HG03575 (cell line): ENCODE measurements at regions not wholly inside any gene's neighbourhood (a gene's known extent, or its start where the extent isn't known, plus 50 kb on each side); places are given as distances from the start of the nearest gene placed in this dataset.

ENCODE experiments used
- ATAC-seq: cut with Tn5 transposase; IDR thresholded peaks from one replicate; pipeline ENCODE4 v1.9.1; 2021; ENCODE audit not compliant: unreplicated experiment, insufficient number of reproducible peaks, low FRiP score; ENCODE audit errors: extremely low read depth

DNA sequence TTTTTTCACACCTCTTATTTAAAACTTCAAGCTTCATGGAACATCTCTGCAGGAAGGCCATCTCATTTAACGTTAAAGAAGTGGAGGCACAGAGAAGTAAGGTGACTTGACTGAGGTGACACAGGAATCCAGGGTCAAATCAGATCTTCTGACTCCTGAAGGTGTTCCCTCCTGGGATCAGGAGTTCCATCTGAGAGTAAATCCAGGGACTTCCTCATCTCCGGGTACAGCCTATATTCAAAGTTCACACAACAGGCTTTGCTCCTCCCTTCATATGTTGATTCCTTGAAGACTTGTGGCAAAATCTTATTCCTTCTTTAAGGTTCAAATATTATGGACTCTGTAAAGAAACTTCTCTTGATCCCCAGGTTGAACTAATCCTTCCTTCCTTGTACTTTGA, 313.1 kb upstream of the CLINT1 start:
- ATAC-seq = no peak

DNA sequence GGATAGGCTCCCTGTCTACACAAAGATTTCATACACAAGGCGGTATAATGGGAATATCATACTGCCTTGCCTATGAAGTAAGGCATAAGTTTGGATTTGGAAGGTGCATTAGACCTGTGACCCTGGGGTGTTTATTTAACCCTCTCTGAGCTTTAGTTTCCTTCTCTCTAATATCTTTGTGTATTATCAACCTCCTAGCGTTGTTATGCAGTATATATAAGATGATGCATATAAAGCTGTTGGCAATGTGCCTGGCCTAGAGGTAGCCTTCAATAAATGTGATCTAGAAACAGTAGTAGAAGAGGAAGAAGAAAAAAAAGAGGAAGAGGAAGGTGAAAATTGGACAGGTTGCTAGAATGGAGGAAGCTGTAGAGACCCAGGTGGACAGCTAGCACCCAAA, 311.6 kb upstream of the CLINT1 start:
- no peak for ATAC-seq

DNA sequence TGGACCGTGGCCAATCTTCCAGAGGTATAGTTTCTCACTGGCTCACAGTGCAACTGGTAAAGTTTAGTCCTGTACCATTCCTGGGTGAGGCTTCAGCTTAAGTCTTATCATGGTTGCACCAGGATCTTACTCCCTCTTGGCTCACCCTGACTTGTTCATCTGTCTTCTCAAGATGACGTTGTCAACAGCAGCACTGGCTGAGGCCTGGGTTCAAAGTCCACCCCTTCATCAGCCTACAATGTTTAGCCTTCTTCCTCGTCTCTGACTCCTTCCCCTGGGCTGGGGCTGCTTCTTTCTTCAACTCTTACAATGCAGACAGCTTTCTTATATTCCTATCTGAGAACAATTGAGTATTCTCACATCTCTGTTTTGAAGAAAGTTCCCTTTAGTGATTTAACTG, 311.1 kb upstream of the CLINT1 start:
- no peak for ATAC-seq

DNA sequence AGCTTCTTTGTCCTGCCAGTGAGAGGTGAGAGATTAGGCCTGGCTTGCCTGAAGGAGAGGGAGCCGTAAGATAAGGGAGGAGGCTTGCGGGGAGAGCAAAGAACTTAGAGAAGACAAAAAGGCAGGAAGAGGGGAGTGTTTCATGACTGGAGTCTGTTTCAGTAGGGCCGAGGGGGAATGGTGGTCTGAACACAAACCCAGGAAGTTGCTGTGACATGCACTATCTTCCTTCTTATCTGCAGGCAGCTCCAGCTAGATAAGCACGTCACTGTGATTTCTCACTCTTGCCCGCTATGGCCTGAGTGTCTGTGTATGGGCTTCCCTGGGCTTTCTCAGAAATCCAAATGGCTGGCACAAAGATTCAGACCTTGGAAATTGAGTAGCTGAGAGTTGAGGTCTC, 307.5 kb upstream of the CLINT1 start:
- no peak for ATAC-seq

DNA sequence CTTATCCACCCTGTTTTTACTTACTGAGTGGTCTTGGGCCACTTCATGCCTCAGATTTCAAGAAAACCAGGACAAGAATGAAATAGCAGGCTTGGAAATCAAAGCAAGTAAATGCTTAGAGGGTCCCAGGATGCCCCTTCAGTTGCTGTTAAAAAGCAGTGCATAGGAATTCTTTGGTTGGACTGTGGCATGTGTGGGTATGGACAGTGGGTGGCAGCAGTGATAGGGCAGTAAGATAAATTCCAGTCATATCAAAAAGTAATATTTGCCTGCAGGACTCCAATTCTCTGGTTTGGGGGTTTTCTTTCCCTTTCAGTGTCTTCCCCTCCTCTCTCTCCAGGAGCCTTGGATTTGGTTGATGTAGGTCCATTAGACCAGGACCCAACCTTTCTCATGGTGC, 306.7 kb upstream of the CLINT1 start:
- ATAC-seq = no peak

DNA sequence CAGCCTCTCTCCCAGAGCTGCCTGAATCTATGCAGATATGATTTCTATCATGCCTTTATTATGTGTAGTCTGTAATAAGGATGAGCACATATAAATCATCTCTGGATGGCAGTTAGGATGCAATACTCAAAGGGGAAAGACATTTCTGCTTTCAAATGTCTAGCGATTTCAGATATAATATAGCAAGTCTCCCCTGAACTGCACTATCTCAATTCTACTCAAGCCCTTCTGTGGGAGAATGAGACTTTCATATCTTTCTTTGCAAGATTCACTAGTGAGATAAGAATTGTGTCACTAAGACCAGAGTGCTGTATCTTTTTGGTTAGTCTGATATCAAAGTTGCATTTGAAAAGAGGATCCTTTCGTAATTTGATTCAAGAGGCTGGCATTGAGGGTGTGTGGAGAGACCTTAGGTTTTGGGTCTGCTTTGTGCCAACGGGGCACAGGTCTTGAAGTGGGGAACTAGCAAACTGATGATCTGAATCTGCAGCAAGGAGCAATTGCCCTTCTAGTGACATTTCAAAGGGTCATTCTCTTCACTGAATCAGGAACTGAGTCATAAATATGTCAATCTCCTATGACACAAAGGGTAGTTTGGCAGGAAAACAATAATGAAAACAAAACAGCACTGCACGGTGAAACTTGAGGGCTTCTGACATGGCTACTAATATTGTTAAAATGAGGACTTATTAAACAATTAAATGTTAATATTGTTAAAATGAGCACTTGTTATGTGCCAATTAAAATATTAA, 305.5 kb upstream of the CLINT1 start:
- no peak for ATAC-seq

DNA sequence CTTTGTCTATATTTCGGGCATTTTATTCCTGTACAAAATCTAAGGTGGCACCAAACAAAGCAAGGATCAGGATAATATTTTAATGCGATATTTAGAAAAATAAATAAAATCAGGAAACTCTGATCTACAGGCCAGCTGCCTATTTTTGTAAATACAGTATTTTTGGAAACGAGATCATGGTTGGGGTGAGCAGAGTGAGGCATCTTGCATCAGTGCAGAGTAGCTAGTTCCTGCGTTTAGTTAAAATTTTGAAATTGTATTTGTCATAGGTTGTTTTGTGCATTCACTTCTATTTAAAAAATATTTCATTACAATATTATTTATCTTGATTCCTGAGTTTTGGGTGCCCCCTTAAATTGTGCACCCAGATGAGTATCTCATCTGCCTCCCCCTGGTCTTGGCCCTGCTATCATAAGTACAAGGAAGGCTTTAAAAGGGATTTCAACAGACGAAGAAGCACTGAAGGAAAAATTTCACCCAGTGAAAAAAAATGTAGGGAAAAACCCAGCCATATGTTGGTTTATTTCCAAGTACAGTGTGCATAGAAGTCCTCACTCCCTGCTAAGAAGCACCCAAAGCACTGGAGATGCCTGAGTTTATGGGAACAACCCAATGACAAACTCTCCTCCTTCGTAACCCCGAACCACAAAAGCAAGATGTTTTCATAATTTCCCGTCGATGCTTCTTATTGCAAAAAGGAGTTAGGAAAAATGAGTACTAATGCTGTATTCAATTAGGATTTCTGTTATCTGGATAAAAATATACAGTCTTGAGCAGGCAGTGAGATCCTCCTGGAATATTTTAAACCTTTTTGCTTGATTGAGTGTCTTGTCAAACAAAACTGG, 304.7 kb upstream of the CLINT1 start:
- ATAC-seq = no peak

DNA sequence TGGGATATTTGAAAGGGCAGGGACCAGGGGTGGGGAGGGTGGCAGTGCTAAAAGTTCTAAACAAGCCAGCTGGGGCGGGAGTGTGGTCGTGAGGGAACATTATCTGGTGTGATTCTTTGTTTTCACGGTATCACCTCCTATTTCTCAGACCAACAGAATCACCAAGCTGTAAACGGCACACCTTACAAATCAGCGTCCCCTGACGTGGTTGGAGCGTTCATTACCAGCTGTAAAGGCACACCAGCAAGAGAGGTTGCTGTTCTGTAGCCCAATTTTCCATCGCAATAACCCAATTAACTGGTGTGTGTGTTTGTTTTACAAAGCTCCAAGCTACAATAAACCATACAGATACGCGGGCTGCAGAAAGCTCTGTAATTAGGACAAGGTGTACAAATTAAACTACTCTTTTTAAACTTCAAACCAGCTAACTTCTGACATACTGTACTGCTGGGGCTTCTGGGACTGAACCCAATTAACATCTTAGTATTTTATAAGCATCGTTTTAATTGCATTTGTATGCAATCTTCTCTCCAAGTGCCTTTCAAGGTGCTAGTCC, 303.6 kb upstream of the CLINT1 start:
- ATAC-seq = no peak

DNA sequence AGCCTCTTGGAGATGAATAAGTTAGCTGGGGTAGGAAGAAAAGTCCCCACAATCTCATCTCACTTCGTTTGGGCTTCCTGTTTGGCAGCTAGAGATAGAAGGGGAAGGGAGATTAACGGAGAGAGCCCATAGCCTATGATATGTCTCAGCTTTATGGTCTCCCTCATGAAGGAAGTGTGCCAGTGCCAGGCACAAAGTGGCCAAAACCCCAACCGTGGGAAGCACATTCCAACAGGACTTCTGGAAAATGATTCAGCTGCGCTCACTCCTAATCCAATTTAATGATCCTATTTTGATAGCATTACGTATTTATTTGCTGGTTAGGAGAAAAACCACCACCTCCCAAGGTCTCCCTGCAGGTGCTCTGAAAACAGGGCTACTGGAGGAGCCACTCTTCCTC, 303.1 kb upstream of the CLINT1 start:
- no peak for ATAC-seq

DNA sequence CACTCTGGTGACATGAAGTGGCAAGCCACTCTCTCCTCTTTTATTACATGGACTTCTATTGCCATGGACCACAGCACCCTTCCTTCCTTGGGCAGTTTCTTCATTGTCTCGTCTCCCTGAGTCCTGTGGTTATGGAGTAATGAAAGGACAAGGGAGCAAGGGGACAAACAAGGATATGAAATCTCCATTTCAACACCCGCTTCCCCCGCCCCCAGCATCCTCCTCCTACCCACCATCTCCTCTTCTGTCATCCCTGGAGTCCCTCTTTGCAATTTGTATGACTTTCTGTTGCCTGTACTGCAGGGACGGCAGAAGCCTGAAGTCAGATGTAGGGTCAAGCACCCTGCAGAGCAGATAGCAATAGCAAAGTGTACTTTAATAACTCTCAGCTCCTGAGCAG, 300.7 kb upstream of the CLINT1 start:
- ATAC-seq = no peak

DNA sequence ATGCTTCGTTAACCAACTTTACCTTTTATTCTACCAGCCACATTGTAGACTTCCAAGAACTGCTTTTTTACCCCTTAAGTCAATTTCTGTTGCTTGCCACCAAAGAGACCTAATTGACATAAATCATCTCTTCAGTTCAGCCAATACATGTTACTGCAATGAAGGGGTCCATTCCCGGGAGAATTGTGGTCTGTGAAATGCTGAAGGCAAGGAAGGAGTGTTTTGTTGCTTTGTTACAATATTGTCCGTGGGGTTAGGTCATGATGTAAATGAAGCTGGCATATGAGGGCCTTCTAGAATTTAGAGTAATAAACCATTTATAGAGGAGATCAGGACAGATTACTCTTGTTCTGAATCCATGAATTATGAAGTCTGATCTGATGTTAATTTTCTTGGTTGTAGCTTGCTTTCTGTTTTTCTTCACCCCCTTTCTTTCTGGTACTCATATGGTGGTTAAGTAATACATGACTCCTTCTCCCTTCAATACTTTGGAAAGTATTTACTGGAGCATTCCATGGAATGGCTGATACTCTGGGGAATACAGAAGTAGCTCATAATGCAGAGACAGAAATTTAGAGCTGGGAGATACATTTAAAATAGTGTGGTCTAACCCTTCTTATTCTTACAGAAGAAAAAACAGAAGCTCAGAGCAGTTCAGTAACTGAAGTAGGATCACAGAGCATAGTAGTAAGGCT, 297.0 kb upstream of the CLINT1 start:
- ATAC-seq = no peak

DNA sequence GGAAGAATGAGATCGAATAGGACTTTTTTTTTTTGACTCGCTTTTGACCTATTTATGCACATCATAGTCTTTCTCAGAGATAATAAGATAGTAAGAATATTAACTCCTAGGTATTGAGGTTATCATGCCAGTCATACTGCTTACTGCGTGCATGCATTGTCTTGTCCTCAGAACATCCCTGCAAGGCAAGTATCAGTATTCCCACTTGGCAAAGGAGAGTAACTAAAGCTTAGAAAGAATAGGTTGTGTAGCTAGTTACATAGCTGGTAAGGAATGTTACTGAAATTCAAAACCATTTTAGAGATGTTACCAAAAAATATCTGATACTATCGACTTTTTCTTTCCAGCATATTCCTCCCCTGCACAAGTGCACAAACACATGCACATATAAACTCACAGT, 296.1 kb upstream of the CLINT1 start:
- no peak for ATAC-seq

DNA sequence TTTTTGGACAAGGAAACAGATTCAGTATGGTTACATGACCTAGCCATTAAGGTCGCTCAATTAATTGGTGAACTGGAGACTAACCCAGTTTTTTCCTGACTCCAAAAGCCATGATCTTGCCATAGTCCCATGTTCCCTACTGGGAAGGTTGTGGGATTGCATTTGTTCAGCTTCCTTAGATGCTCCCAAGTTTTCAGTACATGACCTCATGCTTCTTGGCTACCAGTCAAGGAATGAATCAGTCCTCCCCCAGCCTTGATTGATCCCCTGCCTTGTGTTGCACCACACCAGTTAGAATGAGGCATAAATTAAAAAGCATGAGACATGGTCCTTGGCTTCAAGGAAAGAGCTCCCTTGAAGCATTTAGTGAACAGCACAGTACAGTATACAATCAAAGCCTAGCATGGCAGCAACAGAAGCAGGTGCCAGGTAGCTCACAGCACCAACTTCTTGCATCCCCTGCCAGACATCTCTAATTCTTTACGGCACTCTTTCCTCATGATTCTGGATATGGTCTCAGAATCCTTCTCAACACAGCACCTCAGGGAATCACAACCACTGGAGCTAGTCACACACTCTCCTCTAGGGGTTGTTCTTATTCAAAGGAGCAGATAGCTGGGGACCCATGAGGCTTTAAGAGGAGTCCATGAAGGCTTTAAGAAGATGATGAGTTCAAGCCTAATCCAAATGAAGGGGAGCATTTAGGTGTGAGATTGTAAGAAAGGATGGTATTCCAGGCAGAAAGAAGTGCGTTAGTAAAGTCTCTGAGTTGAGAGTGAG, 295.5 kb upstream of the CLINT1 start:
- ATAC-seq = no peak

DNA sequence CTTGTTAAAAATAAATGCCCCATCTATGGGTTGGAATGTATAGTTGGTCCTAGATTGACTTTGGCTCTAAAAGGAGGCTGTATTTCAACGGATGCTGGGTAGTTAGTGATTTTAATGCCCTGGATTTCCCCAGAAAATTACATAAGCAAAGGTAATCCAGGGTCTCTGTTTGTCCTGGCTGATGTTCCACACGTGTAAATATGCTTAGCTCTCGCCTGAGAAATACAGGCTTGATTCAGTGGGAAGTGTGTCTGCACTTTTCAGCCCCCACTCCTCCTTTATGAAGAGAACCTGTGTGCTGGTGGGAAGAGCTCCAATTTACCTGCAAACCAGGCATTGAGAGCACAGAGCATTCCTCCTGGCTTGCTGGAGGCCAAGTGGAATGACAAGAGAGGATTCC, 294.6 kb upstream of the CLINT1 start:
- ATAC-seq = no peak

DNA sequence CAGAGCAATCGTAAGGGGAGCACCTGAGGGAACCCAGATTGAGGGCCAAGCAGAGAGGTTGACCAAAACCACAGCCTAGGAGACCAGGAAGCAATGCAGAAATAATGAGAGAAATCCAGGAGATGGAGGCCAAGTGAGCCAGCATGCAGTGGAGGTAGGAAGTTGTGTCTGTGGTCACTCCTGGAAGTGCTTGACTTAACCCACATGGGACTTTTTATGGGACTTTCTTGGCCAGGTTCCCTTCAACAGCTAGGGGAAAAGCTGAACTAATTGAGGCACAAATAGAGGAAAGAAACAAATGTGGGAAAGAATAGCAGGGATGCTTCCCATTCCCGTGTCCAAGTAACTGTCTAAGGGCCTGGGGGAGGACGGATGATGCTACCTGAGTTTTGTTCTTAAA, 293.2 kb upstream of the CLINT1 start:
- no peak for ATAC-seq

DNA sequence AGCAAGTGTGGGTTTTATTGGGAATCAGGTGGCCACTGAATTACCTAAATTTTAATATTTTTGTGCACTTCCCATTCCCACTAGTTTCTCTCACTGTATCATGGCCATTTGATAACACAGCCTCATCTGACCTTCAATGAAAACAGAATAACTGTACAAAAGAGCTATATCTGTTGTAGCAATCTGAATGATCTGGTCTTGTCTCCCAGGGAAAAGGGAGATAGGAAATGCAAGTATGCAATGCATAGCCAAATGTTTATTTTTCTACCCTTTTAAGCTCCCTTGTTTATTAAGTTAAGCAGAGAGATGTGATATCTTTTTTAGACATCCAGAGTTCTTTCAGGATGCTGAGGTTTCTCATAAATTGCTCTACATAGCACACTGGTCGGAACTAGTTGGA, 288.3 kb upstream of the CLINT1 start:
- no peak for ATAC-seq

DNA sequence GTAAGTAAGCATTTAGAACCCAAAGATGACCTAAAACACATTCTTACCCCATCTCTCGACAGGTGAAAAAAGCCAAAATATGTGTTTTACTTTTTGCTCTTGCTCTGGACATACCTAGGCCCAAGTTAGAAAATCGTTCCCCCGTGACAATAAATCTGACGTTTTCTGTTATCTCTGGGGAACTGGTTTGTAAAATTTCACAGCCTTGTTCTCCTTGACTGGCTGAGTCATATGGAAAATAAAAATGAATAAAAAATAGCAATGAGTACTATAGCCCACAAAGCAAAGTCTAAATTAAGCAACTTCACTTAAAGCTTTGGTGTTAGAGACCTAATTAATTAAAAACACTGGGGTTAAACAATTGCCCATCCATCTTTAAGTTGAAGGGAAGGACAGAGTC, 286.9 kb upstream of the CLINT1 start:
- ATAC-seq = no peak

DNA sequence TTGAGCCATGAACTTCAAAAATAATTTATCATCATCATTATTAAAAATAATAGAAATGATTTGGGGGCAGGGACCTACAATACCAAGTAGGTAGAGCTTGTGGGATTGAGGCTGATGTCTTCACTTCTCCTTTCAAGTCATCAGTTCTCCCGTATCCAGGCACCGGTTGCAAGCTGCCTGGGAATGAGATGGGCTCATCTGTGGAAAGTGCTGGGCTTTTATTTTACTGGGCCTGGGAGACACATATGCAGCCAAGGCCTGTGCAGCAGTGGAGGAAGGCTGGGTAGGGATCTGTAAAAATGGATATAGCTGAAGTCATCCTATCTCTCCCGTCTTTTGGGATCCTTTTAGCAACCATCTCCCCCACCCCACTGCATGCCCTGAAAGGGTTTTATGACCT, 284.1 kb upstream of the CLINT1 start:
- no peak for ATAC-seq

DNA sequence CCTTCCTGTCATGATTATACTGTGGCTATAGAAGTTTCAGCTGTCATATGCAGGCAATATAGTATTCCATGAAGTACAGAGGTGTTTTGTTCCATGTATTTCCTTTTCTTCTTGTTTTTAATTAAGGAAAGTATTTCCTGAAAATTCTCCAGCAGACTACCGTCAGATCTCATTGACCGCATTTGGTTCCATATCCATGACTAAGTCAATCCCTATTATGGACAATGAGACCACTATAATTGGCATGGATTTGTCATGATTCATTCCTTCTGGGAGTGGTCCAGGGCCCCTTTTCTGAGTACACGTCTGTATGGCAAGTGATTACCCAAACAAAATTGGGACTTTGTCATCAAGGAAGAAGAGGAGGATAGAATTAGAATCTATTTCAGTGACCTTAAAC, 283.2 kb upstream of the CLINT1 start:
- no peak for ATAC-seq
